Neural crest cell (in vitro differentiated cells): ENCODE measurements at regions not wholly inside any gene's neighbourhood (a gene's known extent, or its start where the extent isn't known, plus 50 kb on each side); places are given as distances from the start of the nearest gene placed in this dataset.

Experiments
- DNase-seq: peaks from one replicate; pipeline ENCODE4 v3.0.0; 2021; ENCODE audit warnings: low read depth, mixed read lengths, low spot score
- H3K27ac Mint-ChIP-seq: one replicate; pipeline ENCODE4 v1.8.0; 2021; ENCODE audit warnings: mild to moderate bottlenecking, mixed read lengths; ENCODE audit not compliant: unreplicated experiment
- H3K27me3 Mint-ChIP-seq: 2 replicates; pipeline ENCODE4 v1.8.0; 2021; ENCODE audit warnings: low read depth, mild to moderate bottlenecking, mixed read lengths
- H3K36me3 Mint-ChIP-seq: 2 replicates; pipeline ENCODE4 v1.8.0; 2021; ENCODE audit warnings: low read depth, mild to moderate bottlenecking, mixed read lengths
- H3K4me1 Mint-ChIP-seq: 2 replicates; pipeline ENCODE4 v1.8.0; 2021; ENCODE audit warnings: mixed read lengths
- H3K4me3 Mint-ChIP-seq: one replicate; pipeline ENCODE4 v1.8.0; 2021; ENCODE audit warnings: mild to moderate bottlenecking, mixed read lengths
- H3K9me3 Mint-ChIP-seq: 2 replicates; pipeline ENCODE4 v1.8.0; 2021; ENCODE audit warnings: mixed read lengths
- CTCF ChIP-seq: fragments of 200-600 bp; sonication (generic); conservative IDR thresholded peaks from 2 replicates; pipeline ENCODE4 v1.5.0; 2021; ENCODE audit warnings: antibody characterized with exemption, mild to moderate bottlenecking

GRCh38 chr2:19669126-19669525 is 232.7 kb downstream of the TTC32 start:
- TF ChIP-seq CTCF = no peak
- Mint-ChIP-seq H3K36me3 (no peaks in the 10 kb centered on the region), H3K27ac (peak overlapping the region; percentile 85), H3K9me3 (no peaks in the 10 kb centered on the region), H3K27me3 (peaks cover 8% of the 10 kb centered on the region), H3K4me3 (no peak overlapping the region), H3K4me1 (peaks cover 16% of the 10 kb centered on the region)
- no peak for DNase-seq

DNA sequence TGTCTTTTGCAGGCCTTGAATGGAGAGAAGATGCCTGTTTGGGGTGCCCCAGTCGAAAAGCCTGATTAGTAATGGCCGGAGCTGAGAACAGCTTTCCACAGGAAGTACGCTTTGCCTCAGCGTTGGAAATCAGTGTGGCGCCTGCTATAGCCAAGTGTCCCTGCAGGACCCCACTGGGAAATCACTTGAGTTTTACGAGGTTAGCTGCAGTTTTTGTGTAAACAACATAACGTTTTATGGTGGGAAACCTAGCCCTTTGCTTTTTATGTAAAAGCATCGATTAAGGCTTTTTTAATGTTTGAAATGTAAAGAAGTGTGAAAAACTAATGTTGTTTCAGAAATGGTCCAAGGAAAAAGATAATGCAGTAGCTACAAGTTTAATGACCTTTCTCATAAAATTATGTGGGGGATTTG is 234.2 kb downstream of the TTC32 start:
- H3K4me3 Mint-ChIP-seq = no peak overlapping the region
- no peak overlapping the region for H3K27ac Mint-ChIP-seq
- H3K27me3 Mint-ChIP-seq = peaks cover 8% of the 10 kb centered on the region
- TF ChIP-seq CTCF = no peak
- H3K4me1 Mint-ChIP-seq = peaks cover 8% of the 10 kb centered on the region
- no peak for DNase-seq
- H3K36me3 Mint-ChIP-seq = no peaks in the 10 kb centered on the region
- no peaks in the 10 kb centered on the region for H3K9me3 Mint-ChIP-seq

DNA sequence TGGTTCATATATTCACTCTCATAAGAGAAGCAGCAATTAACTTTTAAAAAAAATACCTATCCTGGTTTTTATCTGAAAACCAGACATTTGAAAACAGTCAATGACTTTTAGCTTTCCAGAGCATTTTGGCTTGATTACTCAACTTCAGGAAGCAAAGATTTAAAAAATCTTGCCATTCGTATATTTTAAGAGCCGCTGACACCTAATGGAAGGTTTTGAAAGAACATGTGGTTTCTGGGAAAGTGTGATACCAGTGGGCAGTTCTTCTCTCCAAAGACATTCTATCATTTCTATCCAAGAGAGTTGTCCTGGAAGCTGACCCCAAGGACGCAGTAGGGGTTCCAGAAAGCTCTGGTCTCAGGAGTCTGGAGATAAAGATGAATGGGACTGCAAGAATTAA is 234.7 kb downstream of the TTC32 start:
- Mint-ChIP-seq H3K27me3 (peaks cover 8% of the 10 kb centered on the region), H3K4me3 (no peak overlapping the region), H3K36me3 (no peaks in the 10 kb centered on the region), H3K4me1 (peaks cover 8% of the 10 kb centered on the region), H3K27ac (no peak overlapping the region), H3K9me3 (no peaks in the 10 kb centered on the region)
- TF ChIP-seq CTCF = peak; percentile 39
- no peak for DNase-seq

- no peak overlapping the region for H3K27ac Mint-ChIP-seq
- peaks cover 8% of the 10 kb centered on the region for H3K27me3 Mint-ChIP-seq
- no peak for TF ChIP-seq CTCF
- H3K9me3 Mint-ChIP-seq = peaks cover 3% of the 10 kb centered on the region
- H3K4me3 Mint-ChIP-seq = no peak overlapping the region
- peaks cover 8% of the 10 kb centered on the region for H3K4me1 Mint-ChIP-seq
- no peaks in the 10 kb centered on the region for H3K36me3 Mint-ChIP-seq
- no peak for DNase-seq
These were observed 237.1 kb downstream of the TTC32 start for GRCh38 chr2:19664646-19665045.

- Mint-ChIP-seq H3K4me1 (no peaks in the 10 kb centered on the region), H3K27ac (no peak overlapping the region), H3K27me3 (no peaks in the 10 kb centered on the region), H3K9me3 (peaks cover 6% of the 10 kb centered on the region), H3K36me3 (no peaks in the 10 kb centered on the region), H3K4me3 (no peak overlapping the region)
- no peak for DNase-seq
- TF ChIP-seq CTCF = no peak
These were observed 242.6 kb downstream of the TTC32 start for GRCh38 chr2:19659024-19659792.
